CD4-positive, alpha-beta memory T cell (primary cell): ENCODE measurements at regions not wholly inside any gene's neighbourhood (a gene's known extent, or its start where the extent isn't known, plus 50 kb on each side); places are given as distances from the start of the nearest gene placed in this dataset.
A peak's percentile ranks its signal among the peaks of the same experiment; 100 is the strongest.

Experiments used
- CTCF ChIA-PET: fragments of 350-600 bp; sonication (Branson Sonifier 250); formaldehyde crosslinking; loops from one replicate; lab custom pipeline; 2021; ENCODE audit warnings: inconsistent platforms; ENCODE audit not compliant: partially characterized antibody; lab: Charles Lee
- POLR2A ChIA-PET: fragments of 350-600 bp; sonication (Branson Sonifier 250); formaldehyde crosslinking; loops from one replicate; lab custom pipeline; 2021; ENCODE audit not compliant: partially characterized antibody; lab: Charles Lee
- DNase-seq, 5 donors: peaks; one replicate each; pipeline versions ENCODE4 v3.0.0 to v3.0.0-alpha.2; 2020 to 2022; ENCODE audit warnings: mixed read lengths in 1 of 5
- H3K27ac ChIP-seq: one replicate; pipeline ENCODE4 v1.7.0; 2013; ENCODE audit warnings: low read depth, low read length
- H3K27me3 ChIP-seq: 2 replicates; pipeline ENCODE4 v1.7.0; 2013; ENCODE audit warnings: mild to moderate bottlenecking, low read length, moderate library complexity; ENCODE audit not compliant: insufficient read depth
- H3K36me3 ChIP-seq: 2 replicates; pipeline ENCODE4 v1.7.0; 2013; ENCODE audit warnings: mild to moderate bottlenecking, low read length, moderate library complexity; ENCODE audit not compliant: insufficient read depth
- H3K4me1 ChIP-seq: 2 replicates; pipeline ENCODE4 v1.7.0; 2013; ENCODE audit warnings: mild to moderate bottlenecking, low read length, moderate library complexity; ENCODE audit not compliant: insufficient read depth
- H3K4me3 ChIP-seq, 2 donors: one replicate each; pipeline ENCODE4 v1.7.0; 2013; ENCODE audit warnings: low read length in 2 of 2, mild to moderate bottlenecking in 1 of 2
- H3K9me3 ChIP-seq, 2 donors: one replicate each; pipeline ENCODE4 v1.7.0; 2013; ENCODE audit warnings: low read length in 2 of 2, control low read depth in 1 of 2; ENCODE audit not compliant: control insufficient read depth in 1 of 2
- H3K27ac Mint-ChIP-seq, 7 donors: one replicate each; pipeline ENCODE4 v1.8.0; 2020 to 2021; ENCODE audit warnings: mixed read lengths in 7 of 7, mild to moderate bottlenecking in 6 of 7, inconsistent platforms in 3 of 7, moderate library complexity in 3 of 7
- H3K27me3 Mint-ChIP-seq, 2 donors: one replicate each; pipeline ENCODE4 v1.8.0; 2020 to 2021; ENCODE audit warnings: mixed read lengths in 2 of 2
- H3K36me3 Mint-ChIP-seq, 2 donors: one replicate each; pipeline ENCODE4 v1.8.0; 2020 to 2021; ENCODE audit warnings: mixed read lengths in 2 of 2, inconsistent platforms in 1 of 2, mild to moderate bottlenecking in 1 of 2
- H3K4me1 Mint-ChIP-seq, 4 donors: one replicate each; pipeline ENCODE4 v1.8.0; 2020 to 2021; ENCODE audit warnings: mixed read lengths in 4 of 4, mild to moderate bottlenecking in 1 of 4
- H3K4me3 Mint-ChIP-seq, 8 donors: one replicate each; pipeline ENCODE4 v1.8.0; 2020 to 2021; ENCODE audit warnings: mixed read lengths in 8 of 8, mild to moderate bottlenecking in 7 of 8, moderate library complexity in 6 of 8, inconsistent platforms in 3 of 8
- H3K9me3 Mint-ChIP-seq, 8 donors: one replicate each; pipeline ENCODE4 v1.8.0; 2020 to 2021; ENCODE audit warnings: mixed read lengths in 8 of 8, mild to moderate bottlenecking in 5 of 8, inconsistent platforms in 3 of 8, moderate library complexity in 1 of 8
- intact Hi-C: fragments of 100-400 bp; cut with micrococcal nuclease; formaldehyde crosslinking; loops from one replicate; pipeline ENCODE4 v1.15.1; 2023

GRCh38 chr6:134604014-134604676 lies 286.2 kb upstream of the SGK1 start:
- DNase-seq: no peak
- peaks cover 3 to 5% of the 10 kb centered on the region in 2 donors for H3K36me3 Mint-ChIP-seq
- H3K4me1 Mint-ChIP-seq: peaks cover 0 to 1% (median 0%) of the 10 kb centered on the region in 4 donors
- H3K27ac ChIP-seq: no peak overlapping the region
- POLR2A ChIA-PET: no interaction called here
- peaks cover 2 to 4% of the 10 kb centered on the region in 2 donors for H3K27me3 Mint-ChIP-seq
- H3K4me1 ChIP-seq: no peaks in the 10 kb centered on the region
- no peak overlapping the region for H3K4me3 ChIP-seq
- no peaks in the 10 kb centered on the region for H3K36me3 ChIP-seq
- H3K9me3 Mint-ChIP-seq: peaks cover 0 to 14% (median 9%) of the 10 kb centered on the region in 8 donors
- H3K27ac Mint-ChIP-seq: no peak overlapping the region
- H3K9me3 ChIP-seq: no peaks in the 10 kb centered on the region
- H3K27me3 ChIP-seq: no peaks in the 10 kb centered on the region
- no peak overlapping the region for H3K4me3 Mint-ChIP-seq
- CTCF ChIA-PET: no interaction called here
- intact Hi-C loops: no loop called here

GRCh38 chr6:134603561-134603960 lies 285.6 kb upstream of the SGK1 start:
- H3K9me3 ChIP-seq: no peaks in the 10 kb centered on the region
- ChIA-PET CTCF (no interaction called here), POLR2A (no interaction called here)
- no peaks in the 10 kb centered on the region for H3K4me1 ChIP-seq
- no peak overlapping the region for H3K4me3 ChIP-seq
- no peaks in the 10 kb centered on the region for H3K36me3 ChIP-seq
- intact Hi-C loops: no loop called here
- Mint-ChIP-seq H3K4me1 (peaks cover 0 to 1% (median 0%) of the 10 kb centered on the region in 4 donors), H3K4me3 (no peak overlapping the region), H3K27me3 (peaks cover 2 to 4% of the 10 kb centered on the region in 2 donors), H3K9me3 (peaks cover 0 to 16% (median 9%) of the 10 kb centered on the region in 8 donors), H3K36me3 (peaks cover 3 to 5% of the 10 kb centered on the region in 2 donors), H3K27ac (no peak overlapping the region)
- no peak overlapping the region for H3K27ac ChIP-seq
- no peak for DNase-seq
- no peaks in the 10 kb centered on the region for H3K27me3 ChIP-seq

- peaks cover 2 to 4% of the 10 kb centered on the region in 2 donors for H3K27me3 Mint-ChIP-seq
- peaks cover 0 to 1% (median 0%) of the 10 kb centered on the region in 4 donors for H3K4me1 Mint-ChIP-seq
- no peak overlapping the region for H3K4me3 ChIP-seq
- no peak overlapping the region for H3K4me3 Mint-ChIP-seq
- DNase-seq: no peak
- peaks cover 3 to 5% of the 10 kb centered on the region in 2 donors for H3K36me3 Mint-ChIP-seq
- H3K27ac ChIP-seq: no peak overlapping the region
- no peaks in the 10 kb centered on the region for H3K27me3 ChIP-seq
- no peaks in the 10 kb centered on the region for H3K4me1 ChIP-seq
- H3K27ac Mint-ChIP-seq: no peak overlapping the region
- H3K9me3 ChIP-seq: no peaks in the 10 kb centered on the region
- ChIA-PET POLR2A (no interaction called here), CTCF (no interaction called here)
- H3K9me3 Mint-ChIP-seq: peaks cover 0 to 16% (median 9%) of the 10 kb centered on the region in 8 donors
- intact Hi-C loops: no loop called here
- no peaks in the 10 kb centered on the region for H3K36me3 ChIP-seq
Observed at GRCh38 chr6:134602123-134602522, 284.2 kb upstream of the SGK1 start.

- DNase-seq: no peak
- ChIA-PET POLR2A (no interaction called here), CTCF (interaction anchor here (0.6 to 0.9 kb wide), 2 partner anchors 28 to 1468 kb away, joined by 3 read pairs; no protein-coding TSS in a partner anchor)
- peaks cover 2 to 4% of the 10 kb centered on the region in 2 donors for H3K27me3 Mint-ChIP-seq
- H3K4me1 Mint-ChIP-seq: peaks cover 0 to 1% (median 0%) of the 10 kb centered on the region in 4 donors
- intact Hi-C loops: no loop called here
- H3K9me3 Mint-ChIP-seq: peaks cover 0 to 16% (median 9%) of the 10 kb centered on the region in 8 donors
- Histone ChIP-seq H3K4me1 (no peaks in the 10 kb centered on the region), H3K27ac (no peak overlapping the region), H3K27me3 (no peaks in the 10 kb centered on the region), H3K36me3 (no peaks in the 10 kb centered on the region), H3K4me3 (no peak overlapping the region), H3K9me3 (no peaks in the 10 kb centered on the region)
- H3K4me3 Mint-ChIP-seq: no peak overlapping the region
- H3K36me3 Mint-ChIP-seq: peaks cover 3 to 5% of the 10 kb centered on the region in 2 donors
- H3K27ac Mint-ChIP-seq: no peak overlapping the region
Observed at GRCh38 chr6:134600671-134601070, 282.8 kb upstream of the SGK1 start.

- Histone ChIP-seq H3K4me1 (no peaks in the 10 kb centered on the region), H3K27ac (no peak overlapping the region), H3K9me3 (no peaks in the 10 kb centered on the region), H3K36me3 (no peaks in the 10 kb centered on the region), H3K27me3 (no peaks in the 10 kb centered on the region), H3K4me3 (no peak overlapping the region)
- peaks cover 3 to 5% of the 10 kb centered on the region in 2 donors for H3K36me3 Mint-ChIP-seq
- ChIA-PET POLR2A (no interaction called here), CTCF (no interaction called here)
- H3K4me3 Mint-ChIP-seq: peak overlapping the region in 1 of 8 donors; percentile 4
- peaks cover 0 to 4% (median 0%) of the 10 kb centered on the region in 4 donors for H3K4me1 Mint-ChIP-seq
- peaks cover 0 to 16% (median 9%) of the 10 kb centered on the region in 8 donors for H3K9me3 Mint-ChIP-seq
- no peak for DNase-seq
- peaks cover 0 to 2% of the 10 kb centered on the region in 2 donors for H3K27me3 Mint-ChIP-seq
- intact Hi-C loops: no loop called here
- H3K27ac Mint-ChIP-seq: no peak overlapping the region
Observed at GRCh38 chr6:134599079-134599478, 281.2 kb upstream of the SGK1 start.

- DNase-seq: no peak
- Mint-ChIP-seq H3K4me1 (peaks cover 0 to 4% (median 0%) of the 10 kb centered on the region in 4 donors), H3K9me3 (peaks cover 0 to 9% (median 6%) of the 10 kb centered on the region in 8 donors), H3K27me3 (peaks cover 0 to 2% of the 10 kb centered on the region in 2 donors), H3K27ac (no peak overlapping the region), H3K36me3 (peaks cover 2 to 5% of the 10 kb centered on the region in 2 donors), H3K4me3 (no peak overlapping the region)
- Histone ChIP-seq H3K27ac (no peak overlapping the region), H3K4me3 (no peak overlapping the region), H3K36me3 (no peaks in the 10 kb centered on the region), H3K4me1 (no peaks in the 10 kb centered on the region), H3K27me3 (no peaks in the 10 kb centered on the region), H3K9me3 (no peaks in the 10 kb centered on the region)
- CTCF ChIA-PET: no interaction called here
- POLR2A ChIA-PET: no interaction called here
- intact Hi-C loops: no loop called here
Observed at GRCh38 chr6:134596191-134596590, 278.3 kb upstream of the SGK1 start.

- H3K9me3 ChIP-seq: no peaks in the 10 kb centered on the region
- H3K4me1 ChIP-seq: no peaks in the 10 kb centered on the region
- ChIA-PET CTCF (no interaction called here), POLR2A (no interaction called here)
- no peaks in the 10 kb centered on the region for H3K36me3 ChIP-seq
- peaks cover 0 to 2% (median 0%) of the 10 kb centered on the region in 8 donors for H3K9me3 Mint-ChIP-seq
- H3K4me3 ChIP-seq: no peak overlapping the region
- H3K4me1 Mint-ChIP-seq: peaks cover 0 to 4% (median 0%) of the 10 kb centered on the region in 4 donors
- no peak overlapping the region for H3K27ac ChIP-seq
- no peaks in the 10 kb centered on the region for H3K27me3 ChIP-seq
- peak overlapping the region in 2 of 7 donors; percentile 4 to 6 for H3K27ac Mint-ChIP-seq
- intact Hi-C loops: no loop called here
- no peaks in the 10 kb centered on the region for H3K27me3 Mint-ChIP-seq
- no peak for DNase-seq
- no peaks in the 10 kb centered on the region for H3K36me3 Mint-ChIP-seq
- H3K4me3 Mint-ChIP-seq: no peak overlapping the region
Observed at GRCh38 chr6:134594881-134595280, 277.0 kb upstream of the SGK1 start.
